ENCODE measurements at regions not wholly inside any gene's neighbourhood (a gene's known extent, or its start where the extent isn't known, plus 50 kb on each side); places are given as distances from the start of the nearest gene placed in this dataset.

DNA sequence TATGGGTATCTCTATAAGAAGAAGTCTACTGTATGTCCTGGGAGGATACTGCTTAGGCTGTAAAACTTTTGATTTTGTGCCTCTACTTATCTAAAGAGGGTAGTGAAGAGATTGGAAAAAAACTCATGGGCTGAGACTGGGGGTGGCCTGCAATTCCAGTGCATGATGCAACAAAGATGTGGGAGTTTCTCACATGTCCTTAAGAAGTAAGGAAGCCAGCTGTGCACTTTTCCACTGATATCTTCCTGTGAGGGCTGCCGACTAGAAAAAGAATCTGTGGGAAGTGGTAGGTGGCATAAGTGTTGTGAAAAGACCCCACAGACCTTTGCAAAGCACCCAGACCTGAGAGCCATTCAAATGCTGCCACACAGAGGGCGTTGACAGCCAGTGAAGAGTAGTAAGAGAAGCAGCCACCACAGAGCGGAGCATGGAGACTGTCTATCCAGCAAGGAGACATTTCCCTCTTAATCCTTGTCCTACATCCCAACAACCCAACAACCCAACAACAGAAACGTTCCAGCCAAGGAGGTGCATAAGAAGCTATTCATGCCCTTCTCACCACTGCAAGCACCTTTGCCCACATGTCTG, 65.1 kb downstream of the PFDN4 start:
- ATAC-seq: no peak
- intact Hi-C loops (cut with DNase I): no loop called here
- no peak for DNase-seq (ENCODE audit: missing footprints)

DNA sequence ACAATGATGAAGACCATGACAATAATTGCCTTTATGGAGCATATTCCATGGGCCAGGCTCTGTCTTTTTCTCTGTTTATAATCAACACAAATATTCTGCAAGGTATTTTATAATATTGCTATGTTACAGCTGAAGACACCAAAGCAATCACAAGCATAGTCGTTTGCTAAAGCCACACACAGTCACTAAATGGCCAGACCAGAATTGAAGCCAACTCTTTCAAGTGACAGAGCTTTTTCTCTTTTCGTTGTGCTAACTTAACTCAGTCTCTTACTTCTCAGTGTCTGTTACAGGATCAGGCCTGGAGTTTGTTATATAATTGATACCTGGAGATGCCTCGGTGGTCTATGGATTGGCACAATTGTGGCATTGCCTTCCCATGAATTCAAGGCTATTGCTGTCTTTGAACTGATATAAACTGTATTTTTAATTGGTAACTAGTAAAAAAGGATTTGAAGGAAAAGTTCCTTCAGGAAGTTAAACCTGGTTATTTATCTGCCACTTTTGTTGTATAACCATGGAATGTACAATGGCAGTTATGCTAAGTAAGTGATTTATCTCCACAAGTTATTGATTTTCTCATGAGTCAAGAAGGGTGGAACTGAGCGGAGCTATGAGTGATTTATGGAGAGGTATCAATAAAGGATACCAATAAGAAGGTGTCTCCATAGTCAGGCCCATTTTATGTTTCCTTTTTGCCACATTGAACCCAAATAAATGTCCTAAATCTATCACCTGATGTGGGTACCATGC, 67.6 kb downstream of the PFDN4 start:
- ATAC-seq: no peak
- no peak for DNase-seq (ENCODE audit: missing footprints)
- intact Hi-C loops (cut with DNase I): no loop called here

- intact Hi-C loops (cut with DNase I): no loop called here
- ATAC-seq: no peak
- DNase-seq (ENCODE audit: missing footprints): no peak
These were observed 68.8 kb downstream of the PFDN4 start for GRCh38 chr20:54276577-54277169.

DNA sequence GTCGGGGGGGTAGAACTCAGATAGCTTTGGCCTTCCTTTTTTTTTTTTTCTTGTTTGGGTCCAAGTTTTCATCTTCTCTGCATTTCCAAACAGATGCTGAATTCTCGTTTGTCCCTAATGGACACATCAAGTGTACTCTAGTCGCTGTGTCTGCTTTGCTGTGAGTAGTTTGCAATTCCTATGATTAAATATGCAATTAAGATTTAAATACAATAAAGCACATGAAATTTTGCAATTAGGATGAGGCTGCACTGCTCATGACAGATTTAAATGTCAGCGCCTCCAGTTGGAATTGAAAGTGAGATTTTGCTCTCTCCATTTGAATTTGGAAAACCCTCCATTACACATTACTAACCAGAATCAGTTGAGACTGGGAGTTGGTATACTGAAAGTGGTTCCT, 70.4 kb downstream of the PFDN4 start:
- intact Hi-C loops (cut with DNase I): no loop called here
- DNase-seq (ENCODE audit: missing footprints): no peak
- ATAC-seq: no peak

- intact Hi-C loops (cut with DNase I): no loop called here
- DNase-seq (ENCODE audit: missing footprints) (no peak), ATAC-seq (no peak)
These were observed 74.7 kb downstream of the PFDN4 start for GRCh38 chr20:54282625-54283024.

DNA sequence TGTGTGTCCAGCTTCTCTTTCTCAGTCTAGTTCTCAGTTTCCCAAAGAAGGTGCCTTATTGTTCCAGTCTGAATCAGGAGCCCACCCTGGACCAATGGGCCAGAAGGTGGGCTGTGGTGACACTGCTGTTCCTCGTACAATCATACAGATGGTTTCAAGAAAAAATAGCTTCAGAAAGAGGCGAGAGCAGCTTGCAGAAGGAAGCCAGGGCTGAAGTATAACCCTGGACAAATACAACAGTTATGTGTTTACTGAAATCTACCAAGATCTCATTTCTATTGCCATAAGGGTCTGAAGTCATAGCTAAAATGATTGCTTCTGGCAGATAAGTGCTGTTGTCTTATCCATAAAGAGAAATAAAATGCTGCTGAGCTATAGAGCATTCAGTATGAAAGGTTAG, 75.4 kb downstream of the PFDN4 start:
- DNase-seq (ENCODE audit: missing footprints): no peak
- intact Hi-C loops (cut with DNase I): no loop called here
- ATAC-seq: no peak

GRCh38 chr20:54284928-54285704, 77.2 kb downstream of the PFDN4 start:
- no peak for DNase-seq (ENCODE audit: missing footprints)
- ATAC-seq: no peak
- intact Hi-C loops (cut with DNase I): no loop called here

- DNase-seq (ENCODE audit: missing footprints) (no peak), ATAC-seq (no peak)
- intact Hi-C loops (cut with DNase I): no loop called here
These were observed 82.7 kb downstream of the PFDN4 start for GRCh38 chr20:54290636-54291035.

DNA sequence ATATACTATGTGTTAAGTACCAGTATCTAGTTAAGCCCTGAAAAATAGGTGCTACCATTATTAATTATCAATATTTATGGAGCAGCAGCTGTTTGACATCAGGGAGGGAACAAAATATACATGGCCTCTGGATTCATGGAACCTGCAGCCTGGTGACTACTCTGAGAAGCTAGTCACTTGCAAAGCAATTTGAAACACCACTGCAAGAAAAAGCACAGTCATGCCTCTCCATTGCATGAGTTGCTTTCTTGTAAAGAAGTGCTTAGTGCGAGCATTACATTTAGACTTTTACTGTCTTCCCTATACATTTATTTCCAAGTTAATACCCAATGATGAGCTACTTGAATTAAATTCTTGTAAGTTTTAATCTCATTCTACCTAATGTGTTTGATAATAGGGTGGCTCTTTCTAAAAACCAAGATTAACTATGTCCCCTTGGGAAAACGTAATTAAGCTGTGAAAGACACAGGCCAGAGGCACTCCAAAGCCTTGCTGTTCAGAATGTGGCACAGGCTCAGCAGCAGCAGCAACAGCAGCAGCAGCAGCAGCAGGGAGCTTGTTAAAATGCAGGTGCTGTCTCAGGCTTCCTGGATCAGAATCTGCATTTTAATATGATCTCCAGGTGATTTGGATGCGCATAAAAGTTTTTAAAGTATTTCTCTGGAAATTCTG, 83.6 kb downstream of the PFDN4 start:
- intact Hi-C loops (cut with DNase I): no loop called here
- DNase-seq (ENCODE audit: missing footprints) (no peak), ATAC-seq (no peak)

DNA sequence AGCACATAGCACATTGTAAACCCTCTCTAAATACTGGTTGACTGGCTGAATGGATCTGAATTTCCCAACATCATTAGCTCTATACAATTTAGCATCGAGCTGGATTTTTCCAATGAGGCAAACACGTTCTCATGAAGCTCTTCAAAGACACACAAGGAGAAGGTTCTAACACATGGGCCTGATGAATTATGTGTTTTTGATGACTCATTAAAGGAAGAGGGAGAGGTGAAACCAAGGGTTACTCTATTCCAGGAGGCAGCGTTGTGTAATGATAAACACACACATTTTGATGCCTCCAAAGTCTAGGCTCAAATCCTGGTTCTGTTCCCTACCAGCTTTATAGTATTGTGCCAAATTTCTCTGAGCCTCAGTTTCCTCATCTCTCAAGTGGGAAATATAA, 84.3 kb downstream of the PFDN4 start:
- ATAC-seq: no peak
- intact Hi-C loops (cut with DNase I): no loop called here
- DNase-seq (ENCODE audit: missing footprints): no peak

DNA sequence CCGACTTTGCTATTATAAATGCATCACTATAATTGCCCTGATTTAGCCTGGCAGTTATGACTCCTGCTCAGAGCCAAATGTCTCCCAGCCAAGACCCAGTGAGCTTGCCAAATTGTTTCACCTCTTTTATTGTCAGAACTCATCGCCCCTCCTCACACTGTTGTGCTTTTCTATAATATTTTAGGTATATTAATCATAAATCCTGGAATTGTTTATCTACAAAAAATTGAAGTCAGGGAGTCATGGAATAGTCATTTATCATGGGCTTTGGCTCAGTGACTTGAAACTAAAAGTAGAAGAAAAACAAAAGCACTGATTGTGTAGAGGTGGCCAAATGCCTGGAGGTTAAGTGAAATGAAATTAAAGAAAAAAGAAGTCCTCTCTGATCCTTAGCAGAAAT, 85.6 kb downstream of the PFDN4 start:
- ATAC-seq: no peak
- DNase-seq (ENCODE audit: missing footprints): no peak

GRCh38 chr20:54294094-54294493, 86.2 kb downstream of the PFDN4 start:
- ATAC-seq (no peak), DNase-seq (ENCODE audit: missing footprints) (no peak)
- intact Hi-C loops (cut with DNase I): no loop called here

More for the DNA sequence above, 85.6 kb downstream of the PFDN4 start:
- intact Hi-C loops (cut with DNase I): no loop called here

DNA sequence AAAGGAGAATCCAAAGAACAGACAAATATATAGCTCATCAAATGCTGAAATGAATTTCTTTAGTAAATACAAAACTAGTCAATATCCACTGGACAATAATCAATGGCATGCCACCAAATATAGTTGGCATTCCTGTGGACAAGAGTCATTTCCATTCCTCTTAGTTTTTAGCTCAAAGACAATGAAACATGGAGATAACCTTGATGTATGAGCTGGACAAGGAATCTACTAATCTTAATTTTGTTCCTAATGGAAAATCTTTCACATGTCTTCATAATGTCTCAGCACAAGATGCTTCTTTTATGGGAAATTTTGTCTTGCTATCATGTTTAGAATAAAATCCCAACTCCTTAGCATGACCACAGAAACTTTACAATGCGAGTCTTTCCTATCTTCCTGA, 87.8 kb downstream of the PFDN4 start:
- intact Hi-C loops (cut with DNase I): no loop called here
- DNase-seq (ENCODE audit: missing footprints) (no peak), ATAC-seq (no peak)

GRCh38 chr20:54305421-54305820, 97.5 kb downstream of the PFDN4 start:
- intact Hi-C loops (cut with DNase I): no loop called here
- DNase-seq (ENCODE audit: missing footprints) (no peak), ATAC-seq (no peak)

GRCh38 chr20:54306985-54307710, 99.3 kb downstream of the PFDN4 start:
- ATAC-seq (no peak), DNase-seq (ENCODE audit: missing footprints) (no peak)
- intact Hi-C loops (cut with DNase I): no loop called here

GRCh38 chr20:54308804-54309203, 100.9 kb downstream of the PFDN4 start:
- ATAC-seq (no peak), DNase-seq (ENCODE audit: missing footprints) (no peak)
- intact Hi-C loops (cut with DNase I): no loop called here

GRCh38 chr20:54318892-54319291, 111.0 kb downstream of the PFDN4 start:
- DNase-seq (ENCODE audit: missing footprints) (no peak), ATAC-seq (no peak)
- intact Hi-C loops (cut with DNase I): no loop called here

- no peak for DNase-seq (ENCODE audit: missing footprints)
- ATAC-seq: no peak
- intact Hi-C loops (cut with DNase I): no loop called here
These were observed 112.3 kb downstream of the PFDN4 start for GRCh38 chr20:54320148-54320607.
